ENCODE measurements at regions not wholly inside any gene's neighbourhood (a gene's known extent, or its start where the extent isn't known, plus 50 kb on each side); places are given as distances from the start of the nearest gene placed in this dataset.
A peak's percentile ranks its signal among the peaks of the same experiment; 100 is the strongest.

- no peaks in the 10 kb centered on the region for H3K9me3 Mint-ChIP-seq
- no peak for TF ChIP-seq CTCF (IDR thresholded peaks at IDR 0.05; ENCODE audit: unreplicated experiment in 3 of 3)
- H3K4me1 Mint-ChIP-seq: no peaks in the 10 kb centered on the region
- no peaks in the 10 kb centered on the region for H3K36me3 Mint-ChIP-seq (ENCODE audit: low read depth)
- H3K27me3 Mint-ChIP-seq (ENCODE audit: low read depth): no peaks in the 10 kb centered on the region
- no peak overlapping the region for H3K4me3 Mint-ChIP-seq
- H3K27ac Mint-ChIP-seq: no peak overlapping the region
Measured at GRCh38 chr5:76016258-76016657, 66.9 kb upstream of the SV2C start.

GRCh38 chr5:76014005-76014404, 69.2 kb upstream of the SV2C start:
- H3K9me3 Mint-ChIP-seq: no peaks in the 10 kb centered on the region
- no peak overlapping the region for H3K27ac Mint-ChIP-seq
- no peaks in the 10 kb centered on the region for H3K4me1 Mint-ChIP-seq
- H3K36me3 Mint-ChIP-seq (ENCODE audit: low read depth): no peaks in the 10 kb centered on the region
- no peak overlapping the region for H3K4me3 Mint-ChIP-seq
- TF ChIP-seq CTCF (IDR thresholded peaks at IDR 0.05; ENCODE audit: unreplicated experiment in 3 of 3): no peak
- H3K27me3 Mint-ChIP-seq (ENCODE audit: low read depth): no peaks in the 10 kb centered on the region

GRCh38 chr5:76007904-76008303, 75.3 kb upstream of the SV2C start:
- H3K27ac Mint-ChIP-seq: no peak overlapping the region
- H3K4me3 Mint-ChIP-seq: no peak overlapping the region
- no peaks in the 10 kb centered on the region for H3K36me3 Mint-ChIP-seq (ENCODE audit: low read depth)
- H3K9me3 Mint-ChIP-seq: peaks cover 3% of the 10 kb centered on the region
- no peak for TF ChIP-seq CTCF (IDR thresholded peaks at IDR 0.05; ENCODE audit: unreplicated experiment in 3 of 3)
- no peaks in the 10 kb centered on the region for H3K4me1 Mint-ChIP-seq
- no peaks in the 10 kb centered on the region for H3K27me3 Mint-ChIP-seq (ENCODE audit: low read depth)

- H3K27me3 Mint-ChIP-seq (ENCODE audit: low read depth): peaks cover 6% of the 10 kb centered on the region
- H3K36me3 Mint-ChIP-seq (ENCODE audit: low read depth): no peaks in the 10 kb centered on the region
- no peak overlapping the region for H3K4me3 Mint-ChIP-seq
- peaks cover 14% of the 10 kb centered on the region for H3K9me3 Mint-ChIP-seq
- no peaks in the 10 kb centered on the region for H3K4me1 Mint-ChIP-seq
- no peak overlapping the region for H3K27ac Mint-ChIP-seq
- TF ChIP-seq CTCF (IDR thresholded peaks at IDR 0.05; ENCODE audit: unreplicated experiment in 3 of 3): no peak
Measured at GRCh38 chr5:76000582-76000981, 82.6 kb upstream of the SV2C start.

- no peak overlapping the region for H3K4me3 Mint-ChIP-seq
- peak overlapping the region in 1 of 3 experiments; percentile 56 for H3K27ac Mint-ChIP-seq
- peaks cover 15% of the 10 kb centered on the region for H3K4me1 Mint-ChIP-seq
- H3K27me3 Mint-ChIP-seq (ENCODE audit: low read depth): peaks cover 4% of the 10 kb centered on the region
- peaks cover 14% of the 10 kb centered on the region for H3K9me3 Mint-ChIP-seq
- no peak for TF ChIP-seq CTCF (IDR thresholded peaks at IDR 0.05; ENCODE audit: unreplicated experiment in 3 of 3)
- H3K36me3 Mint-ChIP-seq (ENCODE audit: low read depth): no peaks in the 10 kb centered on the region
Measured at GRCh38 chr5:75993643-75994520, 89.3 kb upstream of the SV2C start.

GRCh38 chr5:75993183-75993582, 90.0 kb upstream of the SV2C start:
- no peak for TF ChIP-seq CTCF (IDR thresholded peaks at IDR 0.05; ENCODE audit: unreplicated experiment in 3 of 3)
- no peak overlapping the region for H3K27ac Mint-ChIP-seq
- peaks cover 4% of the 10 kb centered on the region for H3K27me3 Mint-ChIP-seq (ENCODE audit: low read depth)
- H3K4me3 Mint-ChIP-seq: no peak overlapping the region
- H3K9me3 Mint-ChIP-seq: peaks cover 8% of the 10 kb centered on the region
- peaks cover 15% of the 10 kb centered on the region for H3K4me1 Mint-ChIP-seq
- no peaks in the 10 kb centered on the region for H3K36me3 Mint-ChIP-seq (ENCODE audit: low read depth)
